Stimulated activated CD4-positive, alpha-beta T cell treated with anti-CD3 and anti-CD28 coated beads, Interleukin-4, amount 100 ng/mL, for 1 hour (primary cell): ENCODE measurements at regions not wholly inside any gene's neighbourhood (a gene's known extent, or its start where the extent isn't known, plus 50 kb on each side); places are given as distances from the start of the nearest gene placed in this dataset.

Source experiments
- DNase-seq: peaks from one replicate; pipeline ENCODE4 v3.0.0-alpha.2; 2020

DNA sequence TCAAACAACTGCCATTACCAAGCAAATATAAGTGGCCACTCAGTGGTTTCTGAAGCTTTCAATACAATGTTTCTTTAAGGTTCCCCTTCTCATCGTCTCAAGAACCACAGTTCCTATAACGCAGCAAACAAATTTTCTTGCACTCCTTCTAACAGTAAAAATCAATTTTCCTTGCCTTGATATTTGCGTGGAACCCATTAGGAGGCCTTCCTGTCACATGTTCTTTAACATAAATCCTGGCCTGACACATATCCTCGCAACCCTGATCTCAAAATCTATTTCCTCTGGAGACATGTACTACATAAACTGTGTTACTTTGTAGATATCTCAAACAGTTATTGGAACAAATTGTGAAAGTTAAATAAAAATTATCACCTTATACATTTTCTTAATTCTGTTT lies 65.9 kb upstream of the MANEA start:
- no peak for DNase-seq

DNA sequence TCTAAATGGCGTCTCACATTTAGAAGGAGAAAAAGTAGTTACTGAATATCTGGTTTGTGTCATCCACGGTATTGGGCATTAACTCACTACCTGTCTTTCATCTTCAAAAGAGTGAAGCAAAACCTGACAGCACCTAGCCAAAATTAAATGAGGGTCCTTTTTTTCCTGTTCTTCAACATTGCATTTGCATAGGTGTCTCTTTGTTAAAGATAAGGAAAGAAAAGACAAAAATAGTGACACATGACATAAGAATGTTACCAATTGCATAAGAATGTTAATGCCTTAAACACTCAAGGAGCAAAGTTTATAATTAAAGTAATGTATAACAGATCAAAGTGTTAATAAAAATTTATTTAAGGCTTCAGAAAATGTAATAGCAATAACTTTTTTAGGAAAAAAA lies 61.4 kb upstream of the MANEA start:
- no peak for DNase-seq

DNA sequence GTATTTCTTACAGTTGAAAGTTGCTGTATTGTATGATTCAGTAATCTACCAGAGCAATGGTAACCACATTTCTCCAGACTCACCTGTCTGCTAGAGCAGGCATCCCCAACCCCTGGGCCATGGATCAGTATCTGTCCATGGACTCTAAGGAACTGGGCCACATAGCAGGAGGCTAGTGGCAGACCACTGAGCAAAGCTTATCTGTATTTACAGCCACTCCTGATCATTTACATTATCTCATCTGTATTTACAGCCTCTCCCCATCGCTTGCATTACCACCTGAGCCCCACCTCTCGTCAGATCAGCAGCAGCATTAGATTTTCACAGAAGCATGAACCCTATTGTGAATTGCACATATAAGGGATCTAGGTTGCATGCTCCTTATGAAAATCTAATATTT lies 60.3 kb upstream of the MANEA start:
- DNase-seq = no peak

DNA sequence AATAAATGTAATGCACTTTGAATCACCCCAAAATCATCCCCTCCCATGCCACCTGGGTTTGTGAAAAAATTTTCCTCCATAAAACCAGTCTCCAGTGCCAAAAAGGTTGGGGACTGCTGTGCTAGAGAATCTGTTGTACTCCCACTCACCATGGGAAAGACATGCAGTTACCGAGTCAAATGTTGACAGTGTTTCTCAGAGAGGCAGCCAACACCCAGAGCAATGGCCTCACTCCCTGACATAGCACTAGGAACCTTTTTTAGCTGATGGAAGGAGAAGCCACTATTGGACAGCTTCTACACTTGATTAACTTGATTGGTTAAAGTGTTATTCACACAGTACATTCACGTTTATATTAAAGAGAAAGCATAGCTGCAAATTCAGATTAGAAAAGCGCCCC lies 59.8 kb upstream of the MANEA start:
- no peak for DNase-seq

DNA sequence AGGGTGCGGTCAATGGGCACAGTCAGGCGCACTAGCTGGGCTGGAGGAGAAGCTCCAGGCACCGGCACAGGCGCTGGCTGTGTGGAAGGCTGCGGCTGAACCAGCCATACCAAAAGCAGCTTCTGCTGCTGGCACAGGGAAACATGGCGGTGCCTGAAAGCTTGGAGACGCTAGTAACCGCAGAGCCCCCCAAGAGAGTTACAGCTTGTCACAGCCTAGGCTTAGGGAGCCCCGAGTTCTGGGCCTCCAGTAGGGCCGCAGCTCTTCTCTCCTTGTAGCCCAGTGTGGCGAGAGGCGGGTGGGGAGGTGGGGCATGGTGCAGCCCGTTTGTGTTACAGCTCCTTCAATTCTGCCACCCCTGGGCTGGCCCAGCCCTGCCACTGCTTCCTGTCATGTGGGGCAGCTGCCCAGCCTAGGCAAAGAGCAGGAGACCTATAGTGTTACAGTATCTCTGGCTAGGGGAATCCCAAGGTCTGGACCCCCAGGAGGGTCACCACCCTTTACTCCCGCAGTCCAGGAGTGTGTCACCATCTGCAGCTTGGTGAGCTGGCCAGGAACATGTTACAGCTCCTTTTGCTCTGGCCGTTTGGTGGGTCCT lies 58.6 kb upstream of the MANEA start:
- DNase-seq = no peak

DNA sequence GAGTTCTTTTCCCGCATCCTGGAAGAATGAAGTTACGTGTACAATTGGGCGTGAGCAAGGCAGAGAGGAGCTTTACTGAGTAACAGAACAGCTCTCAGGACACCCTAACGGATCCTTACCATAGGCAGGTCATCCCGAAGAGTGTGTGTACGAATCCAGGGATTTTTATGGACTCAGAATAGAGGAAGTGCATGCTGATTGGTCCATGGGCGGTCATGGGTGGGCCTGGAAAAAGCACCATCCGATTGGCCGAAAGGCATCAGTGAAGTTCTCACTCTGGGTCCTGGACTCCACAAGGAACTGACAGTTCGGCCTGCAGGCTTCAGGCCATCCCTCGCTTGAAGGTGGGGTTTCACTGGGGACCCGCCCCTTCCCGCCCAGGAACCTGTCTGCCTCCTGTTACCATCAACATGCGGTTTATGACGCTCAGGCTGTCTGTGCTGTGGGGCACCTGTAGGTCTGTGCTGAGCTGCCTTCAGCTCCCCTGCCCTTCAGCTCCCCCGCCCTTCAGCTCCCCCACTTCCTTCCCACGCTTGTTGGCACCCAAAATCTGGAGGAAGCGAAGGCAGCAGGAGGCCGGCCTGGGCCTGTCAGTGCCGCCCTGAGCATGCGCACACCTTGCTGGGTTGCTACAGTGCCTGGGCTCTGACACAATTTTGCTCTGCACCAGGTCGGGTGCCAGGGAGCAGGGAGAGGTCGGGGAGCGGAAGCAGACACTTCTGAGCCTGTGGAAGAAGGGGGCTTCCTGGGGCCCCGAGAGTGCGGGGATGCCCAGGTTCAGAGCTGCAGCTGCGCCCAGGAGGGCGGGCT lies 57.9 kb upstream of the MANEA start:
- no peak for DNase-seq

- no peak for DNase-seq
Observed at GRCh38 chr6:95521181-95521580, 56.2 kb upstream of the MANEA start.
